ENCODE measurements at regions not wholly inside any gene's neighbourhood (a gene's known extent, or its start where the extent isn't known, plus 50 kb on each side); places are given as distances from the start of the nearest gene placed in this dataset.

- H3K27ac ChIP-seq (ENCODE audit: low read depth in 1 of 2, low read length in 2 of 2), result no peak overlapping the region
- POLR2A ChIA-PET, result no interaction called here
- ATAC-seq (ENCODE audit: poor library complexity), result no peak
These were observed 132.4 kb upstream of the CNTN1 start for GRCh38 chr12:40559865-40560264.

GRCh38 chr12:40560848-40561247 is 131.4 kb upstream of the CNTN1 start:
- no peaks in the 10 kb centered on the region for H3K4me1 ChIP-seq (ENCODE audit: insufficient read depth, low read length)
- POLR2A ChIA-PET, result no interaction called here
- peaks cover 0 to 2% of the 10 kb centered on the region in 2 experiments for H3K27me3 ChIP-seq (ENCODE audit: control insufficient read depth in 1 of 2, insufficient read depth in 2 of 2, low read length in 2 of 2)
- peaks cover 13% of the 10 kb centered on the region for H3K9me3 Mint-ChIP-seq
- ATAC-seq (ENCODE audit: poor library complexity), result no peak
- no peak overlapping the region for H3K4me3 Mint-ChIP-seq
- no peak for TF ChIP-seq CTCF (IDR thresholded peaks at IDR 0.05)
- no peaks in the 10 kb centered on the region for H3K36me3 ChIP-seq (ENCODE audit: insufficient read depth, low read length)
- H3K27ac ChIP-seq (ENCODE audit: low read depth in 1 of 2, low read length in 2 of 2), result no peak overlapping the region
- intact Hi-C loops (cut with DNase I, micrococcal nuclease), result no loop called here
- H3K36me3 Mint-ChIP-seq (ENCODE audit: low read depth), result no peaks in the 10 kb centered on the region
- H3K27ac Mint-ChIP-seq, result no peak overlapping the region
- H3K4me1 Mint-ChIP-seq (ENCODE audit: low read depth), result no peaks in the 10 kb centered on the region
- no peak overlapping the region for H3K4me3 ChIP-seq (ENCODE audit: low read length)
- no peak for DNase-seq
- H3K27me3 Mint-ChIP-seq, result no peaks in the 10 kb centered on the region
- H3K9me3 ChIP-seq (ENCODE audit: control insufficient read depth in 1 of 2, insufficient read depth in 1 of 2, low read length in 2 of 2), result no peaks in the 10 kb centered on the region
- CTCF ChIA-PET, result no interaction called here

More at GRCh38 chr12:40559865-40560264, 132.4 kb upstream of the CNTN1 start:
- Mint-ChIP-seq H3K27ac (no peak overlapping the region), H3K27me3 (no peaks in the 10 kb centered on the region), H3K4me3 (no peak overlapping the region), H3K36me3 (ENCODE audit: low read depth) (no peaks in the 10 kb centered on the region), H3K4me1 (ENCODE audit: low read depth) (no peaks in the 10 kb centered on the region), H3K9me3 (peaks cover 10% of the 10 kb centered on the region)
- H3K4me3 ChIP-seq (ENCODE audit: low read length), result no peak overlapping the region
- intact Hi-C loops (cut with DNase I, micrococcal nuclease), result no loop called here
- no peaks in the 10 kb centered on the region for H3K9me3 ChIP-seq (ENCODE audit: control insufficient read depth in 1 of 2, insufficient read depth in 1 of 2, low read length in 2 of 2)
- no peaks in the 10 kb centered on the region for H3K36me3 ChIP-seq (ENCODE audit: insufficient read depth, low read length)
- H3K27me3 ChIP-seq (ENCODE audit: control insufficient read depth in 1 of 2, insufficient read depth in 2 of 2, low read length in 2 of 2), result peaks cover 0 to 2% of the 10 kb centered on the region in 2 experiments
- TF ChIP-seq CTCF (IDR thresholded peaks at IDR 0.05), result no peak
- DNase-seq, result no peak
- no peaks in the 10 kb centered on the region for H3K4me1 ChIP-seq (ENCODE audit: insufficient read depth, low read length)
- CTCF ChIA-PET, result no interaction called here

- H3K4me1 ChIP-seq (ENCODE audit: insufficient read depth, low read length), result no peaks in the 10 kb centered on the region
- no peak for TF ChIP-seq CTCF (IDR thresholded peaks at IDR 0.05)
- CTCF ChIA-PET, result no interaction called here
- Mint-ChIP-seq H3K27me3 (no peaks in the 10 kb centered on the region), H3K27ac (no peak overlapping the region), H3K4me1 (ENCODE audit: low read depth) (no peaks in the 10 kb centered on the region), H3K9me3 (peaks cover 10% of the 10 kb centered on the region), H3K36me3 (ENCODE audit: low read depth) (no peaks in the 10 kb centered on the region), H3K4me3 (no peak overlapping the region)
- no peaks in the 10 kb centered on the region for H3K9me3 ChIP-seq (ENCODE audit: control insufficient read depth in 1 of 2, insufficient read depth in 1 of 2, low read length in 2 of 2)
- DNase-seq (no peak), ATAC-seq (ENCODE audit: poor library complexity) (no peak)
- H3K36me3 ChIP-seq (ENCODE audit: insufficient read depth, low read length), result no peaks in the 10 kb centered on the region
- POLR2A ChIA-PET, result no interaction called here
- no peak overlapping the region for H3K27ac ChIP-seq (ENCODE audit: low read depth in 1 of 2, low read length in 2 of 2)
- peaks cover 0 to 2% of the 10 kb centered on the region in 2 experiments for H3K27me3 ChIP-seq (ENCODE audit: control insufficient read depth in 1 of 2, insufficient read depth in 2 of 2, low read length in 2 of 2)
- H3K4me3 ChIP-seq (ENCODE audit: low read length), result no peak overlapping the region
- intact Hi-C loops (cut with DNase I, micrococcal nuclease), result no loop called here
These were observed 130.8 kb upstream of the CNTN1 start for GRCh38 chr12:40561395-40561966.
